ENCODE measurements at regions not wholly inside any gene's neighbourhood (a gene's known extent, or its start where the extent isn't known, plus 50 kb on each side); places are given as distances from the start of the nearest gene placed in this dataset.
A peak's percentile ranks its signal among the peaks of the same experiment; 100 is the strongest.
"Not testable (repeated sequence)": the region's sequence is repeated elsewhere in the genome, so short reads cannot be mapped to it uniquely, and the experiment has no call there.

DNA sequence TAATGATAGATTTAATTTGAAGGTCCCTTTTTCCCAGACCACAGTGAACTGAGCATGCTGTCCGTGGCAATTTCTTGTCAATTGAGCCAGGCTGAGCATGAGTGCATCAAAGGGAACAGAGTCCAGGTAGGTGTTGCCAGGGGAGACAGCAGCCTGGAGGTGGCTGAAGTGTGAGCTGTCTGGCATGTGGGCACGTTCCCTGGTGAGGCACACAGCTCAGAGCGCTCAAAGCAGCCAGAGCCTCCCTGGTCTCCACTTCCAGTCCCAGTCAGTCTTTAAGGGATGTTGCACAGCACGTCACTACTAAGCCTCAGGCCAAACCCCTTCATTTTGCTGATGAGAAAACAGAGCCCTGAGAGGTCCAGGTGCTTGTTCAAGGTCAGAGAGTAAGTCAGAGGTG is 251.4 kb downstream of the MATN1 start:
- H3K4me1 Mint-ChIP-seq = peaks cover 5% of the 10 kb centered on the region
- ATAC-seq (no peak), DNase-seq (ENCODE audit: low spot score in 2 of 2) (no peak)
- H3K27ac Mint-ChIP-seq = no peak overlapping the region
- H3K9me3 Mint-ChIP-seq = no peaks in the 10 kb centered on the region
- H3K4me3 Mint-ChIP-seq = no peak overlapping the region
- H3K36me3 Mint-ChIP-seq = no peaks in the 10 kb centered on the region

DNA sequence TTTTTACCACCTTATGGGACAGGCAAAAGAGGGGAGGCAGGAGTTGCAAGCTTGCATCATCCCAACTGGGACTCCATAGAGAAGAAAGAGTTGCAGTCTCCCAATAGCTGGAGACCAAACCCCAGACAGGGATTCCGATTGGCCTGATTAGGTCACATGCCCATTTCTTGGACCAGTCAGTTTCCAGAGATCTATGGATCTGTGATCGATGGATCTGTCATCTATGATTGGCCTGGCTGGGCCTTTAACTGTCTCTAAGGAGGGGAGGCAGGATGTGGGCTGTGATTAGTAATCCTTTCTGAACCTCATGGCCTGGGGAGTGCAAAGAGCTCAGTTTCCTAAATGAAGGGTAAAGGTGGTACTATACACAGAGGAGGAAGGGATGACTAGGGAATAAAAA is 252.1 kb downstream of the MATN1 start:
- Mint-ChIP-seq H3K4me1 (peaks cover 5% of the 10 kb centered on the region), H3K4me3 (no peak overlapping the region), H3K36me3 (no peaks in the 10 kb centered on the region), H3K27ac (no peak overlapping the region), H3K9me3 (no peaks in the 10 kb centered on the region)
- no peak for DNase-seq (ENCODE audit: low spot score in 2 of 2)
- ATAC-seq = peak; percentile 25

DNA sequence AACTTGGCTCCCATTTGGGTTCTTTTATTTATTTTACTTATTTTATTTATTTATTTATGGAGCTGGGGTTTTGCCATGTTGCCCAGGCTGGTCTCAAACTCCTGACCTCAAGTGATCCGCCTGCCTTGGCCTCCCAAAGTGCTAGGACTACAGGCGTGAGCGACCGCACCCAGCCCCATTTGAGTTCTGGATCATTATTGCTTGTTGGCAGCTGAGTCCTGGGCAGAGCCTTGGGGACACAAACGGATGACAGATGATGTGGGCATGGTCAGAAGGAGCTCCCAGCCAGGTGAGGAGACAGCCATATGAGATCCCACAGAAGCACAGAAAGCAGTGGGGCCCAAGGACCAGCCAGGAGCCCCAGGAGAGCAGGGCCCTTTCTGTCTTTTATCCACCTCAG is 254.0 kb downstream of the MATN1 start:
- DNase-seq (ENCODE audit: low spot score in 2 of 2) (no peak), ATAC-seq (no peak)
- no peak overlapping the region for H3K4me3 Mint-ChIP-seq
- no peak overlapping the region for H3K27ac Mint-ChIP-seq
- no peaks in the 10 kb centered on the region for H3K9me3 Mint-ChIP-seq
- no peaks in the 10 kb centered on the region for H3K36me3 Mint-ChIP-seq
- H3K4me1 Mint-ChIP-seq = peaks cover 5% of the 10 kb centered on the region

DNA sequence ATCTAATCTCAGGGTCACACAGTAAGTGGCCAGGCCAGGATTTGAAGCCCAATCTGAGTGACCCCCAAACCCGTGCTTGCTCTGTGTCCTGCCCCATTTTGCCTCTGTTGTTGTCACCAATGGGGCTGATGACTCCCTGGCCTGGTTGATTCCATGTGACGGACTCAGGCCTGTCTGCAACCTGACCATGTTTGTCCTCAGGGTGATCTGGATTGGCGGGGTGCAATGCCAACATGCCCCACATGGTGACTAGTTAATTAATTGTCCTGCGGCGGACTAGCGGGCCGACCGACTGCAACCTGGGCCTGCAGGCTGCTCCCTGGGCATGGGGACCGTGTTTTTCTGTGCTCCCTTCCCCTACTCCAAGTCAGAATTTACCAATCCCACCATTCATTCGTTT is 256.3 kb downstream of the MATN1 start:
- no peak for ATAC-seq
- H3K4me1 Mint-ChIP-seq = peaks cover 5% of the 10 kb centered on the region

DNA sequence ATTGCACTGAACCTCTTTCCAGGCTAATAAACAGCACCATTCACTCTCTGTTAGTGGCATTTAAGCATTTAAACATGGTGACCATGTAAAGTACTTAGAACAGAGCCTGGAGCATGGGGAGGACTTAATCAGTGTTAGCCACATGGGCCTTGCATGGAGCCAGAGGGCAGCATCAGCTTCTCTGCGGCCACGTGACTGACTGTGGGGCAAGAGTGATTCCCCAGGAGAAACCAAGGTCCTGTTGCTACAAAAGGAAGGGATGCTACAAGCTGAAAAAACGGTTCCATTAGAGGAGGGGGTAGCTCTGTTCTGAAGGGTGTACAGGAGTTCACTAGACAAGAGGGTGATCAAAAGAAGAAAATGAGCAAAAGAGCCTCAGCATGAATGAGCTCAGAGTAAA is 256.8 kb downstream of the MATN1 start:
- no peak for DNase-seq (ENCODE audit: low spot score in 2 of 2)
- no peaks in the 10 kb centered on the region for H3K9me3 Mint-ChIP-seq

More for the DNA sequence above, 256.3 kb downstream of the MATN1 start:
- no peak for DNase-seq (ENCODE audit: low spot score in 2 of 2)
- Mint-ChIP-seq H3K36me3 (no peaks in the 10 kb centered on the region), H3K9me3 (no peaks in the 10 kb centered on the region), H3K4me3 (no peak overlapping the region), H3K27ac (no peak overlapping the region)

DNA sequence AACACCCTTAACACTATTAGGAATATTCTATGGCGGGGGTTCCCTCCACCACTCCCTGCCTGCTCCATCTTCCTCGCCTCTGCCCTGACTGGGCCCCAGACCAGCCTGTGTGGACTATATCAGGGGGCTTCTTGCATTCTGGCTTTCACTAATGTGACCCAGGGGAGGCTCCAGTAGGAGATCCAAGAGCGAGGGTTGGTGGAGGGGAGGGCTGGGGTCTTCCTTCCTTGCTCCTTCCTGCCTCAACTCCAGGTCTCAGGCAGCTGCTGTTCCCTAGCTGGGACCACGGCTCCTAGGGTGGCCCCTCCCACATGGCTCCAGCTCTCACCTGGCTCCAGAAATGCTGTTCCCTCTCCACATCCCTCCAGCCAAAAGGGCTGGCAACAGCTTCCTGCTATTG is 257.4 kb downstream of the MATN1 start:
- H3K36me3 Mint-ChIP-seq = no peaks in the 10 kb centered on the region
- no peaks in the 10 kb centered on the region for H3K9me3 Mint-ChIP-seq
- no peak overlapping the region for H3K4me3 Mint-ChIP-seq
- DNase-seq (ENCODE audit: low spot score in 2 of 2) (no peak), ATAC-seq (no peak)
- H3K4me1 Mint-ChIP-seq = peaks cover under 1% of the 10 kb centered on the region
- H3K27ac Mint-ChIP-seq = no peak overlapping the region

More for the DNA sequence above, 256.8 kb downstream of the MATN1 start:
- H3K27ac Mint-ChIP-seq = no peak overlapping the region
- no peaks in the 10 kb centered on the region for H3K36me3 Mint-ChIP-seq
- ATAC-seq = no peak
- H3K4me3 Mint-ChIP-seq = no peak overlapping the region
- H3K4me1 Mint-ChIP-seq = peaks cover 5% of the 10 kb centered on the region

DNA sequence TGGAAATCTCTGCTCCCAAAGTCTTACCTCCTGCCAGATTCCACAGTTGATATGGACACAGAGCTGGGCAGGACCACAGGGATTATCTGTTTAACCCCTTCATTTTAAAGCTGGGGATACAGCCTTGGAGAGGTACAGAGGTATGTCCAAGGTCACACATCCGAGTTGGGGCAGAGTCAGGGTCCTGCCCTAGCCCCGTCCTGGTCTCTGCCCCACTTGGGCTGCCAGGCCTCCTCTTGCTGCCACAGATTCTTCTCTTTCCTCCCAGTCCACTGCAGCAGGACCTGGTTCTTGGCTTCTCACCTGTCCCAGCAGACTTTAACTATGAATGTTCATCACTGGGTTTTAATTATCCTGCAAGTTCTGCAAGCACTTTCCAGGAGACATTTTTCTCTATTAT is 258.3 kb downstream of the MATN1 start:
- H3K27ac Mint-ChIP-seq = no peak overlapping the region
- no peaks in the 10 kb centered on the region for H3K36me3 Mint-ChIP-seq
- H3K9me3 Mint-ChIP-seq = no peaks in the 10 kb centered on the region
- H3K4me1 Mint-ChIP-seq = no peaks in the 10 kb centered on the region
- no peak for ATAC-seq
- H3K4me3 Mint-ChIP-seq = no peak overlapping the region
- no peak for DNase-seq (ENCODE audit: low spot score in 2 of 2)

DNA sequence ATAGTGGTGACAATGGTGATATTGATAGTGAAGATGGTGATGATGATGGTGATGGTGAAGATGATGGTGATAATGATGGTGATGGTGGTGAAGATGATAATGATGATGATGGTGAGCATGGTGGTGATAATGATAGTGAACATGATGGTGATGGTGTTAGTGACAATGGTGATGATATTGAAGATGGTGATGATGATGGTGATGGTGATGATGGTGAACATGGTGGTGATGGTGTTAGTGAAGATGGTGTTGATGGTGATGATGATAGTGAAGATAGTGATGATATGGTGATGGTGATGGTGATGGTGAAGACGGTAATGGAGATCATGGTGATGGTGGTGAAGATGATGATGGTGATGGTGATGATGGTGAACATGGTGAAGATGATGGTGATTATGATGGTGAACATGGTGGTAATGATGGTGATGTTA is 259.2 kb downstream of the MATN1 start:
- ATAC-seq = no peak
- DNase-seq (ENCODE audit: low spot score in 2 of 2) = no peak
- H3K4me1 Mint-ChIP-seq = no peaks in the 10 kb centered on the region
- no peaks in the 10 kb centered on the region for H3K36me3 Mint-ChIP-seq
- H3K27ac Mint-ChIP-seq = no peak overlapping the region
- H3K9me3 Mint-ChIP-seq = no peaks in the 10 kb centered on the region
- H3K4me3 Mint-ChIP-seq = no peak overlapping the region

DNA sequence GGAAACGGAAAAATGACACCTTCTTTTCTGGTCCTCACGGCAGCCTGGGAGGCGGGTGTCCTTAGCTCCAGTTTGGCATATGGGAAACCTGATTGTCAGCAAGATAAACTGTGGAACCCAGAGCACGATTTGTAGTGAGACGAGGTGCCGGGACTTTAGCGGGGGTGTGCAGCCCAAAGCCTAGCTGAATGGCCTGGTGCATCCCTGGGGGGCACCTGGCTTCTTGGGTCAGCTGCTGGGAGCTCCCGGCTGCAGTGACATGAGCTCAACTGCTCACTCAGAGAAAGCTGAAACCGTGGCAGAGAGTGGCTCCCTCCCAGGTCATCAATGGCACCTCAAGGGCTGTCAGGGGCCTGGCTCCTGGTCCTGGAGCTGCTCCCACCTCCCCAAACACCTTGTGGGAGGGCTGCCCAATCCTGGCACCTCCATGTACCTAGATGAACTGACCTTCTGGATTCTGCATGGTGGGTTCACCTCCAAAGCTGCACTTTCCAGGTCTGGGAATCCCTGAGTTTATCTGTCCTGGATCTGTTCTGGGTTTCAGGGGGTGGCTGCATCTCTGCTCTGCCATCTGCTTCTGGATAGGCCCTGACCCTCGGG is 260.5 kb downstream of the MATN1 start:
- Mint-ChIP-seq H3K4me3 (no peak overlapping the region), H3K36me3 (no peaks in the 10 kb centered on the region), H3K9me3 (no peaks in the 10 kb centered on the region), H3K4me1 (no peaks in the 10 kb centered on the region), H3K27ac (no peak overlapping the region)
- DNase-seq (ENCODE audit: low spot score in 2 of 2) (no peak), ATAC-seq (peak; percentile 15)

DNA sequence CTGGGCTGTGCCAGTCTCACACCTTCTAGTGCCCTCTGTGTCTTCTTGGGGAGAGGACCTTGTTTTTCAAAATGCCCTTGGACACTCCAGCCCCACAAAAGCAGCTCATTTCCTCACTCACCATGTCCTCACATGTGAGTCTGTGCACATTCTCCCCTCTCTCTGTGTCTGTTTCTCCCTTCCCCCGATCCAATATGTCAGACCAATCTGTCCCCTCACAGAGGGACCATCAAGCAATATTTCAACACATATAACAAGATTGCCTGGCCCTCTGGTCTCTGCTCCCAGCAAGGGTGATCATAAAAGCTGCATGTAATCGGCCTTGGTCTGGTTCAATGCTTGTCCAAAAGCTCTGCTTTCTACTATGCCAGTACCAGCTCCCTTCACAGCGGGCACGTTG is 261.2 kb downstream of the MATN1 start:
- DNase-seq (ENCODE audit: low spot score in 2 of 2) = no peak
- no peak for ATAC-seq
- no peaks in the 10 kb centered on the region for H3K36me3 Mint-ChIP-seq
- H3K27ac Mint-ChIP-seq = no peak overlapping the region
- H3K4me1 Mint-ChIP-seq = no peaks in the 10 kb centered on the region
- H3K4me3 Mint-ChIP-seq = no peak overlapping the region
- no peaks in the 10 kb centered on the region for H3K9me3 Mint-ChIP-seq

DNA sequence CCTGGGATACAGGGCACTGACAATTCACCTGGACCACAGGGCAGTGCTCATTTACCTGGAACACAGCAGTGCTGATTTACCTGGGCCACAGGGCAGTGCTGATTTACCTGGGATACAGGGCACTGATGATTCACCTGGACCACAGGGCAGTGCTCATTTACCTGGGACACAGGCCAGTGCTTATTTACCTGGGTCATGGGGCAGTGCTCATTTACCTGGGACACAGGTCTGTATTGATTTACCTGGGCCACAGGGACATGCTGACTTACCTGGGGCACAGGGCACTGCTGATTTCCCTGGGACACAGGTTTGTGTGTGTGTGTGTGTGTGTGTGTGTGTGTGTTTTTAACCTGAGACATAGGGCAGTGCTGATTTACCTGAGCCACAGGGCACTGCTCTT is 261.7 kb downstream of the MATN1 start:
- Mint-ChIP-seq H3K27ac (no peak overlapping the region), H3K36me3 (no peaks in the 10 kb centered on the region), H3K4me1 (no peaks in the 10 kb centered on the region), H3K4me3 (no peak overlapping the region), H3K9me3 (no peaks in the 10 kb centered on the region)
- no peak for ATAC-seq
- DNase-seq (ENCODE audit: low spot score in 2 of 2) = no peak

DNA sequence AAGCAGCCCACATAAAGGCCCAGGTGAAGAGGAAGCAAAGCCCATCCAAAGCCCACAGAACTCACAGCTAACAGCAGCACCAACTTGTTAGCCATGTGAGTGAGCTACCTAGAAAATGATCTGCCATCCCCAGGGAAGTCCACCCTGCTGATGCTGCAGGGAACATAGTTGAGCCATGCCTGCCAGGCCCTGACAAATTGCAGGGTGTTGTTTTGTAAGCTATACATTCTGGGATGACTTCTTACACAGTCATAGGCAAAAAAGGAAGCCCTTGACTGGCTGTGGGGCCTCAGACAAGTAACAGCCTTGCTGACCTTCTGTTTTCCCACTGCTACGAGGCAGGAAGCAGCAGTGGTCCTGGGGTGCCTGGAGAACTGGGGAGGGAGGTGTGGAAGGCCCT is 262.7 kb downstream of the MATN1 start:
- H3K36me3 Mint-ChIP-seq = no peaks in the 10 kb centered on the region
- H3K4me1 Mint-ChIP-seq = no peaks in the 10 kb centered on the region
- H3K27ac Mint-ChIP-seq = no peak overlapping the region
- no peak for ATAC-seq
- DNase-seq (ENCODE audit: low spot score in 2 of 2) = no peak
- H3K4me3 Mint-ChIP-seq = no peak overlapping the region
- no peaks in the 10 kb centered on the region for H3K9me3 Mint-ChIP-seq

DNA sequence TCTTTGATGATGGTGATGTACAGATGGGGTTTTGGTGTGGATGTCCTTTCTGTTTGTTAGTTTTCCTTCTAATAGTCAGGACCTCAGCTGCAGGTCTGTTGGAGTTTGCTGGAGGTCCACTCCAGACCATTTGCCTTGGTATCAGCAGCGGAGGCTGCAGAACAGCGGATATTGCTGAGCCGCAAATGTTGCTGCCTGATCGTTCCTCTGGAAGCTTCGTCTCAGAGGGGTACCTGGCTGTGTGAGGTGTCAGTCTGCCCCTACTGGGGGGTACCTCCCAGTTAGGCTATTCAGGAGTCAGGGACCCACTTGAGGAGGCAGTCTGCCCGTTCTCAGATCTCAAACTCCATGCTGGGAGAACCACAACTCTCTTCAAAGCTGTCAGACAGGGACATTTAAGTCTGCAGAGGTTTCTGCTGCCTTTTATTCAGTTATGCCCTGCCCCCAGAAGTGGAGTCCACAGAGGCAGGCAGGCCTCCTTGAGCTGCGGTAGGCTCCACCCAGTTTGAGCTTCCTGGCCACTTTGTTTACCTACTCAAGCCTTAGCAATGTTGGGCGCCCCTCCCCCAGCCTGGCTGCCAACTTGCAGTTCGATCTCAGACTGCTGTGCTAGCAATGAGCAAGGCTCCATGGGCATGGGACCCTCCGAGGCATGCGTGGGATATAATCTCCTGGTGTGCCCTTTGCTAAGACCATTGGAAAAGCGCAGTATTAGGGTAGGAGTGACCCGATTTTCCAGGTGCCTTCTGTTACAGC is 264.5 kb downstream of the MATN1 start:
- not testable (repeated sequence) for H3K4me1 Mint-ChIP-seq; DNase-seq (ENCODE audit: low spot score in 2 of 2); H3K4me3 Mint-ChIP-seq; H3K36me3 Mint-ChIP-seq; H3K27ac Mint-ChIP-seq; ATAC-seq; H3K9me3 Mint-ChIP-seq

DNA sequence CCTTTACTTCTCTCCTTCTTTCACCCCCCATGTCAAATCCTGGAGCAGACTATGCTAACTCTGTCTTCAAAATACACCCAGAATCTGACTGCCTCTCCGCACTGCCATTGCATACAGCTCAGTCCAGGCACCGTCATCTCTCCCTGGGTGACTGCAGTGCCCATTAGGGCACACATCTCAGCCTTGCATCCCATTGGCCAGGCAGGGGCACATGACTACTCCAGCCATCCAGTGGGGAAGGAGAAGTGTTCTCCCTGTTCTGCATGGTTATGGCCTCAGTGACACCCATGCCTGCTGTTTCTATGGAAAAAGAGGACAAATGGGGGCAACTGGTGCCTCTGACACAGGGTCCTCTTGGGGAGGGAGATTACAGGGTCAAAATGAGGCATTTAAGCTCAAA is 270.5 kb downstream of the MATN1 start:
- H3K36me3 Mint-ChIP-seq = no peaks in the 10 kb centered on the region

DNA sequence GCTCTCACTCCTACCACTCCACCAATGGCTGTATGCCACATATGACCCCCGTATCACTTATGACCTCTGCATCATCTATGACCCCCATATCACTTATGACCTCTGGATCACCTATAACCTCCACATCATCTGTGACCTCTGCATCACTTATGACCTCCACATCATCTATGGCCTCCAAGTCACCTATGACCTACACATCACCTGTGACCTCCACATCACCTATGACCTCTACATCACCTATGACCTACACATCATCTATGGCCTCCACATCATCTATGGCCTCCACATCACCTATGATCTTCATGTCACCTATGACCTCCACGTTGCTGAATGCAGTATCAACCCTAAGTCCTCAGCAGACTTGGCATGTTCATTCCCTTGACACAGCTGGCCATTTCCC is 271.2 kb downstream of the MATN1 start:
- H3K4me1 Mint-ChIP-seq = no peaks in the 10 kb centered on the region
- no peaks in the 10 kb centered on the region for H3K36me3 Mint-ChIP-seq
- H3K9me3 Mint-ChIP-seq = no peaks in the 10 kb centered on the region
- H3K27ac Mint-ChIP-seq = no peak overlapping the region
- DNase-seq (ENCODE audit: low spot score in 2 of 2) (no peak), ATAC-seq (peak; percentile 29)
- no peak overlapping the region for H3K4me3 Mint-ChIP-seq

More for the DNA sequence above, 270.5 kb downstream of the MATN1 start:
- Mint-ChIP-seq H3K4me1 (no peaks in the 10 kb centered on the region), H3K9me3 (no peaks in the 10 kb centered on the region), H3K27ac (no peak overlapping the region), H3K4me3 (no peak overlapping the region)
- DNase-seq (ENCODE audit: low spot score in 2 of 2) (peak in 1 of 2 donors; percentile 15), ATAC-seq (no peak)

DNA sequence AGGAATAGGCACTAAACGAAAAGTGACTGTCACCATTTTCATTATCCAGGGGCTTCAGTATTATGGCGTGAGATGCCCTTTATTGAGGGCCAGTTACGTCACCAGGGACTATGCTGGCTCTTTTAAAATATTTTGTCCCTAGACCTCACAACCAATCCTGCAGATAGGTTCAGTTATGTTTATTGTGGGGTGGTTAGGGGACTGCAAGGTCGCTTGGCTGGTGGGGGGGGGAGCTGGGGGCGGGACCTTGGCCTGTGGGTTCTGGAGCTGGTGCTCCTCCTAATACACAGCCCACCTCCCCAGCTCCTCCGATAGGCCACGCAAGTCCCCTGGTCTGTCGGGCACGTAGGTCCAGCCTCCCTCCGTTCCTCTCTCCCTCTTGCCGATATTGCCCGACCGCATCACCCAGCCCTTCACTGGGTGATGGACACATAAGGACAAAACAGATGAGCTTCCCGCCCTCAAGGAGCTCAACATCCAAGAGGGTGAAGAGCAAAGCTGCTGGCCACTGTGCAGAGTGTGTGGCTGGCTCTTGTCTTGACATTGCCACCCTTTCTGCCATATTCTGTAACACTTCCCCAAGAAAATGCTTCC is 271.8 kb downstream of the MATN1 start:
- ATAC-seq = no peak
- Mint-ChIP-seq H3K4me1 (no peaks in the 10 kb centered on the region), H3K36me3 (no peaks in the 10 kb centered on the region), H3K27ac (no peak overlapping the region), H3K9me3 (no peaks in the 10 kb centered on the region), H3K4me3 (no peak overlapping the region)
- DNase-seq (ENCODE audit: low spot score in 2 of 2) = no peak
